SK-N-SH (cell line): ENCODE measurements at regions not wholly inside any gene's neighbourhood (a gene's known extent, or its start where the extent isn't known, plus 50 kb on each side); places are given as distances from the start of the nearest gene placed in this dataset.

Experiments
- CTCF ChIA-PET: fragments of 300-600, 350-600 bp; formaldehyde crosslinking; extraction: SDS; loops from one replicate; lab custom pipeline; 2021; lab: Yijun Ruan, JAX
- POLR2A ChIA-PET: fragments of 350-600 bp; sonication (Branson Sonifier 250); formaldehyde crosslinking; extraction: SDS; loops from one replicate; lab custom pipeline; 2020; ENCODE audit warnings: antibody characterized with exemption, inconsistent platforms; lab: Yijun Ruan, JAX
- DNase-seq: peaks from one replicate; pipeline ENCODE4 v3.0.0; 2012
- H2AFZ ChIP-seq: fragments of 200-600 bp; sonication (generic); 2 replicates; pipeline ENCODE4 v1.8.1; 2016; ENCODE audit warnings: antibody characterized with exemption, mild to moderate bottlenecking, low read depth
- H3F3A ChIP-seq: fragments of 200-600 bp; sonication (generic); replicated peaks from 2 replicates; pipeline ENCODE3; 2016; ENCODE audit warnings: antibody characterized with exemption, mild to moderate bottlenecking; ENCODE audit not compliant: insufficient read depth
- H3K27ac ChIP-seq, 2 experiments: fragments of 200-500 bp in 1 of 2; fragments of 200-600 bp in 1 of 2; sonication (Bioruptor generic) in 1 of 2; sonication (generic), shearing (Covaris generic) in 1 of 2; 2 replicates each; pipeline versions ENCODE4 v1.5.1 to v1.6.1; 2014 to 2016; ENCODE audit warnings: low read depth in 2 of 2, inconsistent platforms in 1 of 2, low read length in 1 of 2, mild to moderate bottlenecking in 1 of 2, mixed read lengths in 1 of 2
- H3K27me3 ChIP-seq: fragments of 200-600 bp; sonication (generic), shearing (Covaris generic); 2 replicates; pipeline ENCODE4 v1.6.1; 2016; ENCODE audit warnings: mixed run types; ENCODE audit not compliant: insufficient read depth
- H3K36me3 ChIP-seq, 2 experiments: fragments of 200-500 bp in 1 of 2; fragments of 200-600 bp in 1 of 2; sonication (Bioruptor generic) in 1 of 2; sonication (generic) in 1 of 2; replicated peaks in 1 of 2; 2 replicates each; pipeline versions ENCODE3 to v1.5.1; 2014 to 2016; ENCODE audit warnings: low read length in 1 of 2, mild to moderate bottlenecking in 1 of 2; ENCODE audit not compliant: insufficient read depth in 2 of 2, control insufficient read depth in 1 of 2
- H3K4me1 ChIP-seq, 2 experiments: fragments of 200-500 bp in 1 of 2; fragments of 200-600 bp in 1 of 2; sonication (Bioruptor generic) in 1 of 2; sonication (generic), shearing (Covaris generic) in 1 of 2; 2 replicates each; pipeline versions ENCODE4 v1.5.1 to v1.6.1; 2014 to 2016; ENCODE audit warnings: low read depth in 1 of 2, low read length in 1 of 2, mixed run types in 1 of 2; ENCODE audit not compliant: insufficient read depth in 2 of 2, control insufficient read depth in 1 of 2
- H3K4me2 ChIP-seq: fragments of 200-600 bp; sonication (generic), shearing (Covaris generic); 2 replicates; pipeline ENCODE4 v1.6.1; 2017; ENCODE audit warnings: mixed run types
- H3K4me3 ChIP-seq, 2 experiments: fragments of 200-500 bp in 1 of 2; fragments of 200-600 bp in 1 of 2; sonication (Bioruptor generic) in 1 of 2; sonication (generic), shearing (Covaris generic) in 1 of 2; 2 replicates each; pipeline versions ENCODE4 v1.5.1 to v1.8.1; 2014 to 2016; ENCODE audit warnings: low read depth in 2 of 2, inconsistent platforms in 1 of 2, low read length in 1 of 2, mild to moderate bottlenecking in 1 of 2, mixed read lengths in 1 of 2, moderate library complexity in 1 of 2
- H3K79me2 ChIP-seq: fragments of 200-600 bp; sonication (generic); 2 replicates; pipeline ENCODE4 v1.8.1; 2017; ENCODE audit warnings: mild to moderate bottlenecking; ENCODE audit not compliant: insufficient read depth
- H3K9ac ChIP-seq: fragments of 200-600 bp; sonication (generic); 2 replicates; pipeline ENCODE4 v1.6.1; 2017; ENCODE audit warnings: mixed run types
- H3K9me2 ChIP-seq: fragments of 200-600 bp; sonication (generic); 2 replicates; pipeline ENCODE4 v1.6.1; 2017; ENCODE audit warnings: mixed run types
- H3K9me3 ChIP-seq: fragments of 200-600 bp; sonication (generic); 2 replicates; pipeline ENCODE4 v1.6.1; 2017; ENCODE audit warnings: mixed run types, mild to moderate bottlenecking, moderate library complexity
- H4K20me1 ChIP-seq: fragments of 200-600 bp; sonication (generic); 2 replicates; pipeline ENCODE4 v1.6.1; 2017; ENCODE audit warnings: mild to moderate bottlenecking, mixed run types; ENCODE audit not compliant: insufficient read depth
- CHD2 ChIP-seq: fragments of 150-350 bp; IDR thresholded peaks from 2 replicates; pipeline ENCODE4 v1.6.1; 2018; ENCODE audit warnings: low read length; ENCODE audit not compliant: partially characterized antibody
- FOSL2 ChIP-seq: IDR thresholded peaks from 2 replicates; pipeline ENCODE4 v1.4.0; 2012; ENCODE audit warnings: low read depth, mild to moderate bottlenecking, moderate library complexity, borderline replicate concordance
- FOXJ3 ChIP-seq: sonication (generic); formaldehyde crosslinking; IDR thresholded peaks from 2 replicates; pipeline ENCODE4 v1.5.1; 2020; ENCODE audit warnings: mild to moderate bottlenecking, missing genetic modification reagents
- FOXM1 ChIP-seq: IDR thresholded peaks from 2 replicates; pipeline ENCODE4 v1.4.0; 2012; ENCODE audit warnings: low read depth, mild to moderate bottlenecking
- GABPA ChIP-seq: IDR thresholded peaks from 2 replicates; pipeline ENCODE4 v1.4.0; 2012; ENCODE audit warnings: low read depth, mild to moderate bottlenecking
- GATA2 ChIP-seq: sonication (generic); formaldehyde crosslinking; IDR thresholded peaks from 2 replicates; pipeline ENCODE4 v1.5.0; 2020; ENCODE audit warnings: mild to moderate bottlenecking, missing genetic modification reagents
- MEF2A ChIP-seq: IDR thresholded peaks from 2 replicates; pipeline ENCODE4 v1.4.0; 2012; ENCODE audit warnings: low read depth, borderline replicate concordance
- MXI1 ChIP-seq: IDR thresholded peaks from 2 replicates; pipeline ENCODE4 v1.6.1; 2012; ENCODE audit warnings: mild to moderate bottlenecking, low read depth, low read length, improper control_type of control experiment
- RFX5 ChIP-seq: IDR thresholded peaks from 2 replicates; pipeline ENCODE4 v1.6.1; 2012; ENCODE audit warnings: mild to moderate bottlenecking, improper control_type of control experiment, low read length
- RXRA ChIP-seq: IDR thresholded peaks from 2 replicates; pipeline ENCODE4 v1.4.0; 2012; ENCODE audit warnings: low read depth, mild to moderate bottlenecking, borderline replicate concordance
- TCF12 ChIP-seq: IDR thresholded peaks from 2 replicates; pipeline ENCODE4 v1.4.0; 2012
- TEAD4 ChIP-seq: IDR thresholded peaks from 2 replicates; pipeline ENCODE4 v1.4.0; 2012; ENCODE audit warnings: mild to moderate bottlenecking, borderline replicate concordance; ENCODE audit not compliant: insufficient read depth
- WGBS: methylation state at CpG from one replicate; pipeline ENCODE4 v1.1.6; 2017; ENCODE audit warnings: low lambda C conversion rate; 5-methylcytosine and 5-hydroxymethylcytosine counted together
- TF ChIP-seq, protein P1 (sequence below): IDR thresholded peaks from 2 replicates; pipeline ENCODE4 v1.6.1; 2012; ENCODE audit warnings: mild to moderate bottlenecking, low read depth, low read length, moderate library complexity
- TF ChIP-seq, protein P2 (sequence below): IDR thresholded peaks from 2 replicates; pipeline ENCODE4 v1.4.0; 2012; ENCODE audit warnings: low read depth, borderline replicate concordance
- TF ChIP-seq, protein P3 (sequence below): IDR thresholded peaks from 2 replicates; pipeline ENCODE4 v1.4.0; 2012; ENCODE audit warnings: low read depth

DNA sequence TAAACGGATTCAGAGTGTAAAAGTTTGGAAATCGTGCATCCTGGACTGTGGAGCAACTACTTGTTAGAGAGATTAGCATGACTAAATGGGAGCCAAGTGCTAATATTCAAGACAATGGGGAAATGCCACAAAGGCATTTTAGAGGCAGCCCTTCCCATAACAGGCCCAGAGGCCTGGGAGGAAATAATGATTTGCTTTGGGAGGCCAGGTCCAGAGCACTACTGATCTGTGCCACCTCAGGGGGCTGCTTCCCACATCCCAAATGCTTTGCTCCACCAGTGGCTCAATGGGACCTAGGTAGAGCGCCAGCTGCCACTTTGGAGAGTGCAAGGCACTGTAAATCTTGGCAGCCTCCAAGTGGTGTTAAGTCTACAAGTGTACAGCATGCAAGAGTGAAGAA, 91.9 kb upstream of the HSF2 start:
- H3K27me3 ChIP-seq = no peaks in the 10 kb centered on the region
- H3K27ac ChIP-seq = no peak overlapping the region
- H3K9ac ChIP-seq = no peak overlapping the region
- H2AFZ ChIP-seq = no peak overlapping the region
- no peaks in the 10 kb centered on the region; a peak in 1 of 4 replicates for H3K4me1 ChIP-seq
- no peak for TF ChIP-seq FOXM1
- TF ChIP-seq GABPA = no peak
- no peak for TF ChIP-seq FOSL2
- H3K9me3 ChIP-seq = no peaks in the 10 kb centered on the region
- no peak overlapping the region for H3K4me3 ChIP-seq
- ChIA-PET POLR2A (no interaction called here), CTCF (no interaction called here)
- H3K4me2 ChIP-seq = no peak overlapping the region
- DNase-seq = no peak
- 25% methylated on average over 3 of the region's 3 CpGs for WGBS
- H3F3A ChIP-seq = no peaks in the 10 kb centered on the region
- H3K36me3 ChIP-seq = no peaks in the 10 kb centered on the region
- no peaks in the 10 kb centered on the region for H3K9me2 ChIP-seq
- H3K79me2 ChIP-seq = no peaks in the 10 kb centered on the region
- no peaks in the 10 kb centered on the region for H4K20me1 ChIP-seq

DNA sequence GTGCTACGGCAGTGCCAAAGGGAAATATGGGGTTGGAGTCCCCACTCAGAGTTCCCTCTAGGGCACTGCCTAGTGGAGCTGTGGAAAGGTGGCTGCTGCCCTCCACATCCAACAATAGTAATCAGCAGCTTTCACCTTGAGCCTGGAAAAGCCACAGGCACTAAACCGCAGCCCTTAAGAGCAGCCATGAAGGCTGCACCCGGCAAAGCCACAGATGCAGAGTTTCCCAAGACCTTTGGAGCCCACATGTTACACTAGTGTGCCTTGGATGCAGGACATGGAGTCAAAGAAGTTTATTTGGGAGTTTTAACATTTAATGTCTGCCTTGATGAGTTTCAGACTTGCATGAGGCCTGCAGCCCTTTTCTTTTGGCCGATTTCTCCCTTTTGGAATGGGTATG, 91.4 kb upstream of the HSF2 start:
- no peaks in the 10 kb centered on the region for H3K27me3 ChIP-seq
- no peak for DNase-seq
- no peak overlapping the region for H3K9ac ChIP-seq
- H3K4me2 ChIP-seq = no peak overlapping the region
- no peaks in the 10 kb centered on the region for H3K36me3 ChIP-seq
- H3K4me1 ChIP-seq = no peaks in the 10 kb centered on the region
- H3K9me2 ChIP-seq = no peaks in the 10 kb centered on the region
- no peak overlapping the region for H3K27ac ChIP-seq
- ChIA-PET CTCF (no interaction called here), POLR2A (no interaction called here)
- H3F3A ChIP-seq = no peaks in the 10 kb centered on the region
- TF ChIP-seq CHD2 (no peak), MEF2A (no peak), GABPA (no peak), TEAD4 (no peak), MXI1 (no peak), TCF12 (no peak), FOXJ3 (no peak), RXRA (no peak), GATA2 (CRISPR knock-in tag) (no peak), RFX5 (no peak)
- TF ChIP-seq, protein P1, sequence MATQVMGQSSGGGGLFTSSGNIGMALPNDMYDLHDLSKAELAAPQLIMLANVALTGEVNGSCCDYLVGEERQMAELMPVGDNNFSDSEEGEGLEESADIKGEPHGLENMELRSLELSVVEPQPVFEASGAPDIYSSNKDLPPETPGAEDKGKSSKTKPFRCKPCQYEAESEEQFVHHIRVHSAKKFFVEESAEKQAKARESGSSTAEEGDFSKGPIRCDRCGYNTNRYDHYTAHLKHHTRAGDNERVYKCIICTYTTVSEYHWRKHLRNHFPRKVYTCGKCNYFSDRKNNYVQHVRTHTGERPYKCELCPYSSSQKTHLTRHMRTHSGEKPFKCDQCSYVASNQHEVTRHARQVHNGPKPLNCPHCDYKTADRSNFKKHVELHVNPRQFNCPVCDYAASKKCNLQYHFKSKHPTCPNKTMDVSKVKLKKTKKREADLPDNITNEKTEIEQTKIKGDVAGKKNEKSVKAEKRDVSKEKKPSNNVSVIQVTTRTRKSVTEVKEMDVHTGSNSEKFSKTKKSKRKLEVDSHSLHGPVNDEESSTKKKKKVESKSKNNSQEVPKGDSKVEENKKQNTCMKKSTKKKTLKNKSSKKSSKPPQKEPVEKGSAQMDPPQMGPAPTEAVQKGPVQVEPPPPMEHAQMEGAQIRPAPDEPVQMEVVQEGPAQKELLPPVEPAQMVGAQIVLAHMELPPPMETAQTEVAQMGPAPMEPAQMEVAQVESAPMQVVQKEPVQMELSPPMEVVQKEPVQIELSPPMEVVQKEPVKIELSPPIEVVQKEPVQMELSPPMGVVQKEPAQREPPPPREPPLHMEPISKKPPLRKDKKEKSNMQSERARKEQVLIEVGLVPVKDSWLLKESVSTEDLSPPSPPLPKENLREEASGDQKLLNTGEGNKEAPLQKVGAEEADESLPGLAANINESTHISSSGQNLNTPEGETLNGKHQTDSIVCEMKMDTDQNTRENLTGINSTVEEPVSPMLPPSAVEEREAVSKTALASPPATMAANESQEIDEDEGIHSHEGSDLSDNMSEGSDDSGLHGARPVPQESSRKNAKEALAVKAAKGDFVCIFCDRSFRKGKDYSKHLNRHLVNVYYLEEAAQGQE = no peak
- TF ChIP-seq, protein P2, sequence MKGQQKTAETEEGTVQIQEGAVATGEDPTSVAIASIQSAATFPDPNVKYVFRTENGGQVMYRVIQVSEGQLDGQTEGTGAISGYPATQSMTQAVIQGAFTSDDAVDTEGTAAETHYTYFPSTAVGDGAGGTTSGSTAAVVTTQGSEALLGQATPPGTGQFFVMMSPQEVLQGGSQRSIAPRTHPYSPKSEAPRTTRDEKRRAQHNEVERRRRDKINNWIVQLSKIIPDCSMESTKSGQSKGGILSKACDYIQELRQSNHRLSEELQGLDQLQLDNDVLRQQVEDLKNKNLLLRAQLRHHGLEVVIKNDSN = no peak
- TF ChIP-seq, protein P3, sequence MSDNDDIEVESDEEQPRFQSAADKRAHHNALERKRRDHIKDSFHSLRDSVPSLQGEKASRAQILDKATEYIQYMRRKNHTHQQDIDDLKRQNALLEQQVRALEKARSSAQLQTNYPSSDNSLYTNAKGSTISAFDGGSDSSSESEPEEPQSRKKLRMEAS = no peak
- 25% methylated on average over 4 of the region's 4 CpGs for WGBS
- no peaks in the 10 kb centered on the region for H3K79me2 ChIP-seq
- H3K4me3 ChIP-seq = no peak overlapping the region
- no peaks in the 10 kb centered on the region for H4K20me1 ChIP-seq
- H2AFZ ChIP-seq = no peak overlapping the region
- no peaks in the 10 kb centered on the region for H3K9me3 ChIP-seq
